Naive thymus-derived CD4-positive, alpha-beta T cell (primary cell): ENCODE measurements at regions not wholly inside any gene's neighbourhood (a gene's known extent, or its start where the extent isn't known, plus 50 kb on each side); places are given as distances from the start of the nearest gene placed in this dataset.
A peak's percentile ranks its signal among the peaks of the same experiment; 100 is the strongest.

ENCODE experiments used
- ATAC-seq: fragments of 150-1000 bp; cut with Tn5 transposase; 2 replicates; pipeline ENCODE4 v1.10.0; 2021; ENCODE audit warnings: mild to moderate bottlenecking, moderate library complexity
- CTCF ChIA-PET: fragments of 350-600 bp; sonication (Branson Sonifier 250); formaldehyde crosslinking; loops from one replicate; lab custom pipeline; 2021; ENCODE audit warnings: antibody characterized with exemption; lab: Charles Lee
- POLR2A ChIA-PET: fragments of 350-600 bp; sonication (Branson Sonifier 250); formaldehyde crosslinking; loops from one replicate; lab custom pipeline; 2021; ENCODE audit warnings: antibody characterized with exemption, inconsistent platforms; lab: Charles Lee
- DNase-seq, 9 donors: peaks; one replicate each; pipeline versions ENCODE4 v3.0.0 to v3.0.0-alpha.2; 2020 to 2022; ENCODE audit warnings: mixed read lengths in 1 of 9
- H3K27ac ChIP-seq: one replicate; pipeline ENCODE4 v1.7.0; 2013; ENCODE audit warnings: mild to moderate bottlenecking, low read depth, low read length, moderate library complexity
- H3K27me3 ChIP-seq, 2 donors: one replicate each; pipeline ENCODE4 v1.7.0; 2013; ENCODE audit warnings: low read length in 2 of 2, mild to moderate bottlenecking in 2 of 2, moderate library complexity in 2 of 2; ENCODE audit not compliant: control insufficient read depth in 2 of 2, insufficient read depth in 2 of 2
- H3K36me3 ChIP-seq, 3 experiments: 1 replicate in 2 of 3; 2 replicates in 1 of 3; pipeline ENCODE4 v1.7.0; 2013; ENCODE audit warnings: low read length in 3 of 3, mild to moderate bottlenecking in 3 of 3, moderate library complexity in 1 of 3; ENCODE audit not compliant: insufficient read depth in 3 of 3, control insufficient read depth in 2 of 3
- H3K4me1 ChIP-seq, 2 donors: one replicate each; pipeline ENCODE4 v1.7.0; 2013; ENCODE audit warnings: low read length in 2 of 2, mild to moderate bottlenecking in 2 of 2, moderate library complexity in 1 of 2; ENCODE audit not compliant: control insufficient read depth in 2 of 2, insufficient read depth in 2 of 2
- H3K4me3 ChIP-seq: 2 replicates; pipeline ENCODE4 v1.7.0; 2013; ENCODE audit warnings: mild to moderate bottlenecking, low read length
- H3K9me3 ChIP-seq, 3 experiments: 1 replicate in 2 of 3; 2 replicates in 1 of 3; pipeline ENCODE4 v1.7.0; 2013; ENCODE audit warnings: low read length in 3 of 3; ENCODE audit not compliant: control insufficient read depth in 2 of 3
- H3K27ac Mint-ChIP-seq, 9 donors: one replicate each; pipeline ENCODE4 v1.8.0; 2020 to 2022; ENCODE audit warnings: mixed read lengths in 9 of 9, mild to moderate bottlenecking in 8 of 9, moderate library complexity in 5 of 9, inconsistent platforms in 2 of 9
- H3K27me3 Mint-ChIP-seq, 5 donors: one replicate each; pipeline ENCODE4 v1.8.0; 2021 to 2022; ENCODE audit warnings: mixed read lengths in 5 of 5, mild to moderate bottlenecking in 1 of 5
- H3K36me3 Mint-ChIP-seq, 5 donors: one replicate each; pipeline ENCODE4 v1.8.0; 2020 to 2022; ENCODE audit warnings: mixed read lengths in 5 of 5, mild to moderate bottlenecking in 3 of 5, inconsistent platforms in 1 of 5
- H3K4me1 Mint-ChIP-seq, 7 donors: one replicate each; pipeline ENCODE4 v1.8.0; 2020 to 2022; ENCODE audit warnings: mixed read lengths in 7 of 7, mild to moderate bottlenecking in 3 of 7, inconsistent platforms in 1 of 7
- H3K4me3 Mint-ChIP-seq, 10 donors: one replicate each; pipeline ENCODE4 v1.8.0; 2020 to 2022; ENCODE audit warnings: mild to moderate bottlenecking in 10 of 10, mixed read lengths in 10 of 10, moderate library complexity in 6 of 10, inconsistent platforms in 2 of 10
- H3K9me3 Mint-ChIP-seq, 11 donors: one replicate each; pipeline ENCODE4 v1.8.0; 2020 to 2022; ENCODE audit warnings: mixed read lengths in 11 of 11, mild to moderate bottlenecking in 4 of 11, inconsistent platforms in 1 of 11, moderate library complexity in 1 of 11
- intact Hi-C, 2 donors: fragments of 100-400 bp; cut with micrococcal nuclease; formaldehyde crosslinking; loops; one replicate each; pipeline ENCODE4 v1.15.1; 2023

DNA sequence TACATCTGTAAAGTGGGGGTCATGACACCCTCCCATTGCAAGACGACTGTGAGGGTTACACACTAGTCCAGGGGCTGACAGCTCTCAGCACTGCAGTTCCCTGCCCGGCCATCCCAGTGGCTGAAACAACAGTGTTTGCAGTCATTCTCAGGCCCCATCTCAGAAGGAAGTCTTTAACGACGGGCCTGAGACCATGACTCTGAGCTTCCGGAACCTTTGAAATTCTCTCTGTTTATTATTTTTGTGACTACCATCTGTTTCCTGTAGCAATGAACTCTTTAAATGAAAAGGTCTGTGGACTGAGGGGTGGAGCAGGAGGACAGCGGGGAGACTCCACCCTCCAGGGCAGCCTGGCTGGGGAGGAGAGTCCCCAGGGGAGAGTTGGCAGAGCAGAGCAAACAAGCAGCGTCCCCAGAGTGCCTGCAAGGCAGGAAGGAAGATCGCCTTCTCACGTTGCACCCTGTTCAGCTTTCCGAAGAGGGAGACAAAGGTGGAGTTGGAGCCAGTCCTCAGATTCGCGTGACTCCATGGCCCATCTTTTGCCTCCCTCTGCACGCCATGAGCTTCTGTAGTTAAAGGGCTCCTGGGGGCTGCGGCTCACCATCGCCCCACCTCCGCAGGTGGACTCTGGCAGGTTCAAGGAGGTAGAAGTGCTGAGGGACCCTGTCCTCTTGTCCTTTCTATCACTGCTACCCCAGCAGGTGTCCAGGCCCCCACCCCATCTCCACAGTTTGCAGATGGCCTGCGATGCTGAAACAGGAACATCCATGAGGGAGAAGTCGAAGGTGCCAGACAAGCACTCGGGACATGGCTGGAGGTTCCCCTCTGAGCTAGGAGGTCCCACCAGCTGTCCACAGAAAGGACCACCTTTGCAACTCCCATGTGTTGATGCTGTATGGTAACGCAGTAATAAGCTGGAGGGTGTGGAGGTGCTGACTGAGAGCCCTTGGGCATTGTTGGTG is 525.8 kb upstream of the PROK2 start:
- H3K27ac Mint-ChIP-seq = peak overlapping the region; percentile 87 to 97 (median 93)
- peak overlapping the region; percentile 60 to 90 (median 80) for H3K4me3 Mint-ChIP-seq

DNA sequence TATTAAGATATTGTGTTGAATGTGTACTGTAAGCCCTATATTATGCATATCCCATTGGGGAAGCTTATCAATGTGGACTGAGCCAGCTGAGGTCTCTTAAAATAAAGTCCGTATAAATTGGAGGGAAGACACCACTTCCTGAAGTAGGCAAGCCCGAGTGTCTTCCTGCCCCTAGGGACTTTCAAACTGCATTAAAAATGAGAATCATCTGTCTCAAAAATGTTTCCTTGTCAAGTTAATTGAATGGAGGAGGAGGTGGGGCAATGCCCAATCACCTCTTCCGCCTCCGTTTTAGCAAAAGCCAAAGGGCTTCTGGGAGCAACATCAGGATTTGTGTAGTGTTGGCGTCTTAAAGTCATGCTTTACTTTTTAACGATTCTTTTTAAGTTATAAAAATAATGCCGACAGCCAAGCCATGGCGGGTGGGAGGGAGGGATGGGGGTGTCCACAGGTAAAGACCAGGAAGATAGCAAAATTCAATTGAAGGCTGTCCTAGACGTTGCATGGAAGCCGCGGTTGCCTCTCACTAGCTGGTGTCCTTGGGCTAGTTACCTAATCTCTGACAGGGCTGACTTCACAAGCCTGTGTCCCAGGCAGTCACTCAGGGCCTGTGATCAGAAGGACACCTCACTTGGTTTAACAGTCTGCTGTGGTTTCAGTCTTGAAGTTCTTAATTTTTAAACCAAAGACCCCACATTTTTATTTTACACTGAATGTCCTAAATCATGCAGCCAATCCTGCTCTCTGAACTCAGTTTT is 524.9 kb upstream of the PROK2 start:
- POLR2A ChIA-PET = interaction anchor here (1.0 kb wide), 1 partner anchor 33 kb away, joined by 3 read pairs; no protein-coding TSS in a partner anchor
- peaks cover 0 to 7% (median 0%) of the 10 kb centered on the region in 5 donors for H3K27me3 Mint-ChIP-seq
- peaks cover 0 to 20% of the 10 kb centered on the region in 2 donors for H3K4me1 ChIP-seq
- no peaks in the 10 kb centered on the region for H3K27me3 ChIP-seq
- peaks cover 0 to 3% (median 0%) of the 10 kb centered on the region in 5 donors for H3K36me3 Mint-ChIP-seq
- H3K4me3 Mint-ChIP-seq = peak overlapping the region in 8 of 10 donors; percentile 76 to 90 (median 82)
- peak overlapping the region; percentile 87 to 97 (median 93) for H3K27ac Mint-ChIP-seq
- CTCF ChIA-PET = no interaction called here
- no peaks in the 10 kb centered on the region for H3K36me3 ChIP-seq
- H3K9me3 Mint-ChIP-seq = peaks cover 0 to 2% (median 0%) of the 10 kb centered on the region in 11 donors
- peaks cover 7 to 40% (median 32%) of the 10 kb centered on the region in 7 donors for H3K4me1 Mint-ChIP-seq
- DNase-seq (peak in 1 of 9 donors; percentile 2), ATAC-seq (no peak)
- no peak overlapping the region for H3K4me3 ChIP-seq
- H3K9me3 ChIP-seq = no peaks in the 10 kb centered on the region
- intact Hi-C loops = loop anchor here in 1 of 2 donors (1.0 to 2.0 kb wide), 2 partner anchors 33 to 53 kb away; no protein-coding TSS in a partner anchor
- H3K27ac ChIP-seq = no peak overlapping the region

More for the DNA sequence above, 525.8 kb upstream of the PROK2 start:
- no peaks in the 10 kb centered on the region for H3K9me3 ChIP-seq
- H3K36me3 ChIP-seq = no peaks in the 10 kb centered on the region
- H3K27ac ChIP-seq = peak overlapping the region; percentile 12
- intact Hi-C loops = loop anchor here in 1 of 2 donors (1.0 kb wide), 1 partner anchor 33 kb away; no protein-coding TSS in a partner anchor
- H3K4me3 ChIP-seq = no peak overlapping the region
- peaks cover 7 to 40% (median 32%) of the 10 kb centered on the region in 7 donors for H3K4me1 Mint-ChIP-seq
- peaks cover 0 to 2% (median 0%) of the 10 kb centered on the region in 11 donors for H3K9me3 Mint-ChIP-seq
- CTCF ChIA-PET = interaction anchor here (0.6 kb wide), 1 partner anchor 53 kb away, joined by 3 read pairs; no protein-coding TSS in a partner anchor
- no peaks in the 10 kb centered on the region for H3K27me3 ChIP-seq
- peaks cover 0 to 3% (median 0%) of the 10 kb centered on the region in 5 donors for H3K36me3 Mint-ChIP-seq
- H3K4me1 ChIP-seq = peaks cover 0 to 20% of the 10 kb centered on the region in 2 donors
- no peaks in the 10 kb centered on the region for H3K27me3 Mint-ChIP-seq
- peak; percentile 85 for ATAC-seq
- POLR2A ChIA-PET = interaction anchor here (0.9 to 1.0 kb wide), 2 partner anchors 32 to 40 kb away, joined by 3 read pairs; no protein-coding TSS in a partner anchor
- DNase-seq = peak in 6 of 9 donors; percentile 19 to 34 (median 29)

DNA sequence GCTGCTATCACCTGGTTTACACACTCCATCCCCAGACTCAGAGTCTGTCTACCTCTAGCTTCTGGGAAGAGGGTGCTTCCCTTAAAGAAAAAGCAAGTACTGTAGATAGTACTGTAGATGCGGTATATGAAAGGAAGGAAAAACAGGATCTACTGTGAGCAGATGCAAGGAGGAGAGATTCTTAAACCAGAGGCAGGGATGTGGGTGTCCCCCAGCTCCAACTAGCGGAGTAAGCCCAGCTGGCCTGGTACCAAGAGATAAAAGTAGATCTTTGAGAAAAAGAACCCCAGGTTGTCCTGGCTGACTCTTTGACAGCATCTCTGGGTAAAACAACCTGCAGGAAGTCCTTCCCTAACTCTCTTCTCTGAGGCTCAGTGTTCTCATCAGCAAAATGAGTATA is 523.7 kb upstream of the PROK2 start:
- Histone ChIP-seq H3K27me3 (no peaks in the 10 kb centered on the region), H3K27ac (no peak overlapping the region), H3K9me3 (no peaks in the 10 kb centered on the region), H3K4me3 (no peak overlapping the region), H3K36me3 (no peaks in the 10 kb centered on the region), H3K4me1 (peaks cover 0 to 20% of the 10 kb centered on the region in 2 donors)
- no peak overlapping the region for H3K4me3 Mint-ChIP-seq
- H3K27ac Mint-ChIP-seq = peak overlapping the region in 8 of 9 donors; percentile 9 to 96 (median 76)
- no peaks in the 10 kb centered on the region for H3K9me3 Mint-ChIP-seq
- peaks cover 0 to 9% (median 0%) of the 10 kb centered on the region in 5 donors for H3K27me3 Mint-ChIP-seq
- ChIA-PET CTCF (no interaction called here), POLR2A (no interaction called here)
- ATAC-seq = no peak
- peaks cover 0 to 2% (median 0%) of the 10 kb centered on the region in 5 donors for H3K36me3 Mint-ChIP-seq
- intact Hi-C loops = loop anchor here in 1 of 2 donors (2.0 kb wide), 1 partner anchor 52 kb away; no protein-coding TSS in a partner anchor
- no peak for DNase-seq
- H3K4me1 Mint-ChIP-seq = peaks cover 7 to 38% (median 32%) of the 10 kb centered on the region in 7 donors

DNA sequence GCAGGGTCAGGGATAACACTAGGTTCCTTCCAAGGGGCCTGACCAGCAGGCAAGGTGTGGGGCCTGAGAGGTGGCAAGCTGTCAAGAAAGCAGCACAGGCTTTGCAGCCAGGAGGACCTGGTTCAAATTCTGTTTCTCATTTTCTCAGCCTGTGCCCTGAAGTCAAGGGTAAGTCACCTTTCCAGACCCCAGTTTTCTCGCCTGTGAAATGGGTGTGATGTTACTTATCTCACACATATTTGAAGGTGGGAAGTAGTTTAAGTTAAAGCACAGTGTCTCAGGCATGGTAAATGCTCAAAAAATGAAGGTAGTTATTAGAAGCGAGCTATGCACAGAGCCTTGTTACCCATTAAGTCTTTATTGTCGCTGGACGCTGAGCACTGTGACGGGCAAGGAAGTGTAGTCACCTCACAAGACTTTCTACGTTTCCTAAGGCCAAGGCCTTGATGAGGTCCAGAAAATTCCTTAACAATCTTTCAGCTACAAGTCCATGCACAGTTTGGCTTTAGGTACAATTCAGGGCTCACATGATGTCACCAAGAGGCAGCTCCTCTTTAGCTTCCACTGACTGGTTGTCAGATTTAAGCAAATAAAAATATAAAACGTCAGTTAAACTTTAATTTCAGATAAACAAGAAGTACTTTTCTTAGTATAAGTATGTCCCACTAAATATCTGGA is 522.6 kb upstream of the PROK2 start:
- CTCF ChIA-PET = no interaction called here
- H3K9me3 Mint-ChIP-seq = no peaks in the 10 kb centered on the region
- Histone ChIP-seq H3K4me1 (peaks cover 0 to 20% of the 10 kb centered on the region in 2 donors), H3K9me3 (no peaks in the 10 kb centered on the region), H3K36me3 (no peaks in the 10 kb centered on the region), H3K4me3 (no peak overlapping the region), H3K27ac (no peak overlapping the region), H3K27me3 (no peaks in the 10 kb centered on the region)
- DNase-seq (no peak), ATAC-seq (no peak)
- peaks cover 7 to 35% (median 32%) of the 10 kb centered on the region in 7 donors for H3K4me1 Mint-ChIP-seq
- peaks cover 0 to 2% (median 0%) of the 10 kb centered on the region in 5 donors for H3K36me3 Mint-ChIP-seq
- POLR2A ChIA-PET = no interaction called here
- intact Hi-C loops = loop anchor here in 1 of 2 donors (2.0 kb wide), 1 partner anchor 51 kb away; no protein-coding TSS in a partner anchor
- H3K27me3 Mint-ChIP-seq = peaks cover 0 to 9% (median 0%) of the 10 kb centered on the region in 5 donors
- H3K4me3 Mint-ChIP-seq = no peak overlapping the region
- H3K27ac Mint-ChIP-seq = peak overlapping the region in 4 of 9 donors; percentile 28 to 73 (median 62)

DNA sequence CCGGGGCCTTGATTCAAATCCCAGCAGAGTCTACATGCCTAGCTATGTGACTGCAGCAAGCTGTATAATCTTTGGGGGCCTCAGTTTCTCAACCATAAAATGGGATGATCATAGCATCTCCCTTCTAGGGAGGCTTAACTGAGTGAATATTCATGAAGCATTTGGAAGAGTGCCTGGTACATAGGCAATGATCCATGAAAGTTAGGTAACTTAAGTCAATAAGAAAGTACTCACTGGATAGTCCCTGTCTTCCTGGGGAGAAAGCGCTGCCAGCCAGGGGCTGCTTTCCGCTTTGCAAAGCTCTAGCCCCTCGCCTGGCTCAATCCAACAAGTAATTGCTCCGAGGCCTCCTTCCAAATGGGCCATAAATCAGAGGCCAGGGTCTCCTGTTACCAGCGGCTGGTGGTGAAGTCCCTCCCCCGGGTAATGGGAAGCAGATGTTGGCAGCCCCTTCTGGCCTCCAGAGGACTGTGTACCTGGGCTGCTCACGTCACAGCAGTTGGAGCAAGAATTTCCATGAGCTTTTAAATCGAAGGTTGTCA is 521.9 kb upstream of the PROK2 start:
- Mint-ChIP-seq H3K4me3 (no peak overlapping the region), H3K36me3 (peaks cover 0 to 2% (median 0%) of the 10 kb centered on the region in 5 donors), H3K4me1 (peaks cover 7 to 35% (median 32%) of the 10 kb centered on the region in 7 donors), H3K27me3 (peaks cover 0 to 9% (median 0%) of the 10 kb centered on the region in 5 donors), H3K27ac (peak overlapping the region in 4 of 9 donors; percentile 28 to 73 (median 62)), H3K9me3 (no peaks in the 10 kb centered on the region)
- no peak overlapping the region for H3K4me3 ChIP-seq
- H3K27me3 ChIP-seq = no peaks in the 10 kb centered on the region
- intact Hi-C loops = no loop called here
- H3K27ac ChIP-seq = no peak overlapping the region
- H3K4me1 ChIP-seq = peaks cover 0 to 19% of the 10 kb centered on the region in 2 donors
- CTCF ChIA-PET = no interaction called here
- no peaks in the 10 kb centered on the region for H3K9me3 ChIP-seq
- DNase-seq (no peak), ATAC-seq (no peak)
- POLR2A ChIA-PET = no interaction called here
- no peaks in the 10 kb centered on the region for H3K36me3 ChIP-seq
